ENCODE measurements at regions not wholly inside any gene's neighbourhood (a gene's known extent, or its start where the extent isn't known, plus 50 kb on each side); places are given as distances from the start of the nearest gene placed in this dataset.

GRCh38 chr3:102259663-102260062 is 175.2 kb upstream of the ZPLD1 start:
- TF ChIP-seq, protein P1, sequence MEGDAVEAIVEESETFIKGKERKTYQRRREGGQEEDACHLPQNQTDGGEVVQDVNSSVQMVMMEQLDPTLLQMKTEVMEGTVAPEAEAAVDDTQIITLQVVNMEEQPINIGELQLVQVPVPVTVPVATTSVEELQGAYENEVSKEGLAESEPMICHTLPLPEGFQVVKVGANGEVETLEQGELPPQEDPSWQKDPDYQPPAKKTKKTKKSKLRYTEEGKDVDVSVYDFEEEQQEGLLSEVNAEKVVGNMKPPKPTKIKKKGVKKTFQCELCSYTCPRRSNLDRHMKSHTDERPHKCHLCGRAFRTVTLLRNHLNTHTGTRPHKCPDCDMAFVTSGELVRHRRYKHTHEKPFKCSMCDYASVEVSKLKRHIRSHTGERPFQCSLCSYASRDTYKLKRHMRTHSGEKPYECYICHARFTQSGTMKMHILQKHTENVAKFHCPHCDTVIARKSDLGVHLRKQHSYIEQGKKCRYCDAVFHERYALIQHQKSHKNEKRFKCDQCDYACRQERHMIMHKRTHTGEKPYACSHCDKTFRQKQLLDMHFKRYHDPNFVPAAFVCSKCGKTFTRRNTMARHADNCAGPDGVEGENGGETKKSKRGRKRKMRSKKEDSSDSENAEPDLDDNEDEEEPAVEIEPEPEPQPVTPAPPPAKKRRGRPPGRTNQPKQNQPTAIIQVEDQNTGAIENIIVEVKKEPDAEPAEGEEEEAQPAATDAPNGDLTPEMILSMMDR (IDR thresholded peaks at IDR 0.05): no peak
- no peak for TF ChIP-seq POLR2A (IDR thresholded peaks at IDR 0.05)

Measured in right lobe of liver (tissue), 4 donors.